Activated T-helper 17 cell treated with anti-CD3 and anti-CD28 coated beads, Interleukin-2, amount 50 U/mL, for 72 hours (primary cell): ENCODE measurements at regions not wholly inside any gene's neighbourhood (a gene's known extent, or its start where the extent isn't known, plus 50 kb on each side); places are given as distances from the start of the nearest gene placed in this dataset.

Experiments
- ATAC-seq: fragments of 150-1000 bp; cut with Tn5 transposase; replicated peaks from 2 replicates; pipeline ENCODE4 v1.10.0; 2021; ENCODE audit warnings: mild to moderate bottlenecking, moderate library complexity
- H3K27ac Mint-ChIP-seq: one replicate; pipeline ENCODE4 v1.8.0; 2022; ENCODE audit warnings: mixed read lengths
- H3K27me3 Mint-ChIP-seq: one replicate; pipeline ENCODE4 v1.8.0; 2022; ENCODE audit warnings: mixed read lengths
- H3K36me3 Mint-ChIP-seq: one replicate; pipeline ENCODE4 v1.8.0; 2022; ENCODE audit warnings: low read depth, mild to moderate bottlenecking, mixed read lengths
- H3K4me1 Mint-ChIP-seq: one replicate; pipeline ENCODE4 v1.8.0; 2022; ENCODE audit warnings: mixed read lengths
- H3K4me3 Mint-ChIP-seq: one replicate; pipeline ENCODE4 v1.8.0; 2022; ENCODE audit warnings: mild to moderate bottlenecking, mixed read lengths
- H3K9me3 Mint-ChIP-seq: one replicate; pipeline ENCODE4 v1.8.0; 2022; ENCODE audit warnings: mixed read lengths

DNA sequence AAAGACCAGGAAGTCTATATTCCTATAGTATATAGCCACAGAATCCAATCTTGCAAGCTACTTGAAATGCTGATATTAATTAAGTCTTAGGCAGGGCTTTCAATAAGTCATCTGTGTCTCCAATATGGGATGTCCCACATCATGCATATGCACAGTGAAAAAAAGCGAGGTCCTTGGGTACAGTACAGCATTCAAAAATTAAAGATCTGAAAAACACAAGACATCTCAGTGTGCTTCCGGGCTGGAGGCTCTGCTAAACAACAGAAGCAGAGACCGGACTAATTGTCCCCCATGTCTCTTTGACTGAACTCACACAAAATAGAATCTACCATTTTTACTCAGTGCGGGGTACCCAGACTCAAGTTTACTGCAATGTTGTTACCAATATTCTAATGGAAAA is 156.0 kb downstream of the DAD1 start:
- Mint-ChIP-seq H3K27me3 (no peaks in the 10 kb centered on the region), H3K36me3 (no peaks in the 10 kb centered on the region), H3K4me3 (no peak overlapping the region), H3K9me3 (no peaks in the 10 kb centered on the region), H3K27ac (no peak overlapping the region), H3K4me1 (no peaks in the 10 kb centered on the region)
- ATAC-seq: no peak

DNA sequence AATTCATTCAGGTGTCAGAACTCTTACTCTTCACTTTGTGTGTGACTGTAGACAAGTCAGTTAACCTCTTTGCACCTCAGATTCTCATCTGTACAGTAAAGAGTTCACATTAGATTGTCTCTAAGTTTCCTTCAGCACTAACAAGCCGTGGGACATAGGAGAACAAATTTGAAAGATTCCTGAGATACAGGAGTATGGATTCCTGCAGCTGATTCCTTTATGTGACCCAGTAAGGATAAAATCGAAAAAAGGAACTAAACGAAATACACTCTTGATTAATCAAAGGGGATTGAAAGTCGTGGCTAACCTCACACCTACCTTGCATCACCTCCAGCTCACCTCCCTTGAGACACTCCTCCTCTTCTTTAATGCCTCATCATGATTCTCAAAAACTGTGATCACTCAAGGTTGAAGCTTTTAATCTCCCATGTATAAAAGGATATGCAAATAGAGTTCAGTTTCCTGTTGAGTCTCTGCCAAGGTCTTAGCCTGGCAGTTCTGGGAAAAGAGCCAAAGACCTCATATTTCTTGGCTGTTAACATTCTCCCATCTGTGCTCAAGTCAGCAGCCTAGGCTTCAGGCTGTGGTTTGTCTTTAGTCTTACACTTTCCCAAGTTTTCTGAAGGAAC is 156.6 kb downstream of the DAD1 start:
- no peak overlapping the region for H3K4me3 Mint-ChIP-seq

DNA sequence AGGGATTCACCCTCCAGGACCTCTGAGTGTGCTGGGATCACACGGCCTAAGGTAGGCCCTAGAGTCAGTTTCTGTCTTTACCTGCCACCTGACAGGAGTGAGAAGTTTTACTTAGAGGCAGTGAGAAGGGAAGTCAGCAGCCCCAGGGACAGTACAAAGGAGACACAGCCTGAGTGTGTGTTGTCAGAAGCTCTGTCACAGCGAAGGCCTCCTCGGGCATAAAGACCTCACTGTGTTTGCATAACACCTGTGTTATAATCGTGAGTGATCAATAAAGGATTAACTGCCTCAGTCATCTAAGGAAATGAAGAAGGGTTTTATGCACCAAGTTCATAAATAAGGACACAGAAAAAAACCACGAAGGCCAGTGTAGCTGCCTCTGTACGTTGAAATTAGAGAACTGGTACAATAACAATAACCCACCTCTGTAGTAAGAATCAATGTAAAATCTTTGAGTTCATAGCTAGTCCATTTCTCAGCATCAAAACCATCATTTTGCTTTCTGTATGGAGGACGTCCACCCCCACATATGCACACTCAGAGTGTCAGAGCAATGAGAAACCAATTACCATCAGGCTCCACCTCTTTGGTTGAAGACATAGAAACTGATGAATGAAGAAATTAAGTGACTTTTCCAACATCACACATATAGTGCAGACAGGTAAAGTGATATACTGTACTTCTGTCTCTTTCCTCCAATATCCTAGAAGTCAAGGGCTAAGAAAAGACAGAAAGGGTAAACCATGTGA is 159.3 kb downstream of the DAD1 start:
- Mint-ChIP-seq H3K4me3 (no peak overlapping the region), H3K27ac (no peak overlapping the region), H3K4me1 (no peaks in the 10 kb centered on the region), H3K36me3 (no peaks in the 10 kb centered on the region), H3K27me3 (no peaks in the 10 kb centered on the region), H3K9me3 (no peaks in the 10 kb centered on the region)
- ATAC-seq: no peak

More for the DNA sequence above, 156.6 kb downstream of the DAD1 start:
- Mint-ChIP-seq H3K27me3 (no peaks in the 10 kb centered on the region), H3K4me1 (no peaks in the 10 kb centered on the region), H3K9me3 (no peaks in the 10 kb centered on the region), H3K36me3 (no peaks in the 10 kb centered on the region), H3K27ac (no peak overlapping the region)
- no peak for ATAC-seq

DNA sequence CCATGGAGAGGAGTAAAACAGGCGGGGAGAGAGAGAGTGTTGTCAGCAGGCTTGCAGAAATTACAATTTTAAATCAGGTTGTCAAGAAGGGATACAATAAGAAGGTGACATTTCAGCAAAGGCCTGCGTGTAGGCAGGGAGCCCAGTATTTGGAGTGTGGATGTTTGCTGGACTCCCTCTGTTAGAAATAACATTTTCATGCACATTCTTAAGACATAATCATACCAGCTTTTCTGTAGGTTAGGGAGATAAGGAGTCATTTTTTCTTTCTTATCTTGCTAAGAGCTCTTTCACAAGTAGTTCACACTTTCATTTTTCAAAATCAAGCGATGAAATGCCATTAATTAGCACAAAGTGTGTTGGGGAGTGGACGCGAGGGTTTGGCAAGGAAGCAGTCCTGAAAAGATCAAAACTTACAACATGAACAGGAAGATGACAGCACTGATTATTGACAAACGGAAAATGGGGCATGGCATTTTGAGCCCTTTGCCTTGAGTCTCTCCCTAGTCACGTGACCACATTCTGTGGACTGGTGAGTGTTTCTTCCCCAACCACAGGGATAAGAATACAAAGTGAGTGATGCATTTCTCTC is 160.2 kb downstream of the DAD1 start:
- Mint-ChIP-seq H3K36me3 (no peaks in the 10 kb centered on the region), H3K27ac (no peak overlapping the region)
- no peak for ATAC-seq

DNA sequence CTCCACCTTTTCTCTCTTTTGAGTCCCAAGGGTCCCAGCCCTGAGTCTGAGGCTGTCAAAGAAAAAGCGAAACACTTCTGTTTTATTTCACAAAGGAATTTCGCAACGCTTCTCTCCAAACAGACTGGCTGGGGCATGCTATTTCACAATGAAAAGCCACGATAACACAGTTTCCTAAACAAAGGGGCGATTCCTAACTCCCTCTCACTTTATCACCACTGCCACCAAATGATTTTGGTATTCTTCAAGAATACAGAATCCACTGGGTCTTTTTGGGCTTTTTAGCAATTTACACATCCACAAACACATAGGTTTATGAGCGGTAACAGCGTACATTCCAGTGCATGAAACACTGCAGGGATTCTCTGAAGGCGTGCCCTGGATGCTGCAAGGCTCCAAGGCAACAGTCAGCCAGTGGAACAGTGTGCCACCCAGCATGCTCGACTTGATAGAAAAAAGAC is 161.2 kb downstream of the DAD1 start:
- ATAC-seq: no peak
- no peaks in the 10 kb centered on the region for H3K4me1 Mint-ChIP-seq
- H3K4me3 Mint-ChIP-seq: no peak overlapping the region

More for the DNA sequence above, 160.2 kb downstream of the DAD1 start:
- H3K4me3 Mint-ChIP-seq: no peak overlapping the region
- no peaks in the 10 kb centered on the region for H3K27me3 Mint-ChIP-seq
- no peaks in the 10 kb centered on the region for H3K9me3 Mint-ChIP-seq
- H3K4me1 Mint-ChIP-seq: no peaks in the 10 kb centered on the region

DNA sequence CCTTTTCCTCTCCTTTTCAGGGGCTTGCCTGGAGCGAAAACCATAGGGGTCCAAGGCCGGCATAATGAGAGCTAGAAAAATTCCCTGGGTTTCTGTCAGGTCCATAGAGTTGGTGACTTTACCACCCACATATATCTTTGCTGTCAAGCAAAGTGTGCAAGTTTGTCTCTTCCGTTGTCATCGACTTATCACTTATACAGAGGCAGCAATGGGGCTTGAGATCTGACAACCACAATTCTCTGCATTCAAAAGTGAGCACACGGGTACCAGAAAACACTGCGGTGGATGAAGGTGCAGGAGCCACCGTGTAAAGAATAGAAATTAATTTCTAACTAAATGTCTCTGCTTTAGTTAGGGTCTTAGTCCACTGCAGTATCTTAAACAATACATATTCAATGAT is 162.3 kb downstream of the DAD1 start:
- no peak overlapping the region for H3K27ac Mint-ChIP-seq

More for the DNA sequence above, 161.2 kb downstream of the DAD1 start:
- H3K27me3 Mint-ChIP-seq: no peaks in the 10 kb centered on the region
- H3K9me3 Mint-ChIP-seq: no peaks in the 10 kb centered on the region
- H3K36me3 Mint-ChIP-seq: no peaks in the 10 kb centered on the region
- no peak overlapping the region for H3K27ac Mint-ChIP-seq

DNA sequence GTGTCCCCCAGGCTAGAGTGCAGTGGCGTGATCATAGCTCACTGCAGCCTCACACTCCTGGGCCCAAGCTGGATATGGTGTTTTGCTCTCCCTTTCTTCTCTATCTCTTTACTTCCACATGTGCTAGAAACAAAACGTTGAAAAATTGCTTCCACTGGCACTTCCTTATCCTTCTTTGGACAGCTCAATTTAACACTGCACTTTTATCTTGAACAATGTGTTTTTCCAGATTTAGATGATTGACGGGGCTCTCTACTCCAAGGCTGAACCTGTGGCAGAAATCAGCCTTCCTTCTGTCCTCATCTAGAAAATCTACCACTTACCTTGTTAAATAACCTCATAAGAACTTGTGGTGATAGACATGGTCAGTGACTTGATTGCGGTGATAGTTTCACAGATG is 165.1 kb downstream of the DAD1 start:
- Mint-ChIP-seq H3K27me3 (no peaks in the 10 kb centered on the region), H3K4me3 (no peak overlapping the region), H3K27ac (no peak overlapping the region), H3K9me3 (no peaks in the 10 kb centered on the region), H3K36me3 (no peaks in the 10 kb centered on the region), H3K4me1 (no peaks in the 10 kb centered on the region)
- no peak for ATAC-seq

More for the DNA sequence above, 162.3 kb downstream of the DAD1 start:
- no peaks in the 10 kb centered on the region for H3K27me3 Mint-ChIP-seq
- no peaks in the 10 kb centered on the region for H3K4me1 Mint-ChIP-seq
- H3K9me3 Mint-ChIP-seq: no peaks in the 10 kb centered on the region
- no peaks in the 10 kb centered on the region for H3K36me3 Mint-ChIP-seq
- no peak overlapping the region for H3K4me3 Mint-ChIP-seq
- ATAC-seq: no peak

DNA sequence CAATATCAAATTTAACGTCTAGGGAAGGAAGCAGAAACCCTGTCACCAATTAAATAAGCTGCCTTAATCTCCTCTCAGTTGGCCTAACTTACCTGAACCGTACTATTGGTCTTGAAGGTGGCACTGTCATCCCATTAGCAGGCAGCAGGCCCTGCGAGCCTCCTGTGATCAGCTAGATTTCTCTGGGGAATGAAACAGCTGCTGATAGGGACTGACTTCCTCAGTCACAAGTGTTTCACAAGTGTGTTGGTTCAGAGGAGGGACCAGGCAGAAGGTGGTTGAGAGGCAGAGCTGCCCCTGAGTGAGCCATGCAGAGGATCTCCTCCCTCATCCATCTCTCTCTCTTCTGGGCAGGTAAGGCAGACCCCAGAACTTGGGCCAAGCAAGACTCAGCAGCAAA is 166.8 kb downstream of the DAD1 start:
- ATAC-seq: no peak
- no peak overlapping the region for H3K27ac Mint-ChIP-seq
- H3K4me1 Mint-ChIP-seq: no peaks in the 10 kb centered on the region
- H3K4me3 Mint-ChIP-seq: no peak overlapping the region
- no peaks in the 10 kb centered on the region for H3K36me3 Mint-ChIP-seq
- H3K9me3 Mint-ChIP-seq: no peaks in the 10 kb centered on the region
- H3K27me3 Mint-ChIP-seq: no peaks in the 10 kb centered on the region

DNA sequence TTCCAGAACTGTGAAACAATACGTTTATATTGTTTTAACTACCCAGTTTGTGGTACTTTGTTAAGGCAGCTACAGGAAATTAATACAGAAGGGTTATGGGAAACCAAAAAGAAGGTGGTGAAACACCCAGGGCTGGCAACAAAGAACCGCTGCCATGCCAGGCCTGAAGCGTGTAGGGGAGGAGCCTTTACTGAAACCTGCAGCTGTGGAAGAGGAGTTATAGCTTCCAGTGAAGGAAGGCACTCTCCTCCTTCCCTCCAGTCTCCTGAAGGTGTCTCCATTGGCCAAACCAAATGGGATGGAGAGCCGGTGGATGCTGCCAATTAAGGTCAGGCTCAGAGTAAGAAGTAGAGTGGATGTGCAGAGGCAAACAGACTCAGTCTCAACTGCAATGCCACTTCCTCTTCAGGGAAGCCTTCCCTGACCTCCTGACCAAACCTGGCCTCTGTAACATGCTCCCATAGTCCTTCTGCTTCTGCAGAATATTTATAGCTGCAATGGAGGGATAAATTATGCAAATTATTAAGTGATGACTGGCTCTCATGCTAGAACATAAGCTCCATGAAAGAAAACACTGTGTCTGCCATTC is 168.3 kb downstream of the DAD1 start:
- no peaks in the 10 kb centered on the region for H3K4me1 Mint-ChIP-seq
- no peak overlapping the region for H3K4me3 Mint-ChIP-seq
- H3K9me3 Mint-ChIP-seq: no peaks in the 10 kb centered on the region
- ATAC-seq: no peak
- no peak overlapping the region for H3K27ac Mint-ChIP-seq
- no peaks in the 10 kb centered on the region for H3K36me3 Mint-ChIP-seq
- no peaks in the 10 kb centered on the region for H3K27me3 Mint-ChIP-seq

DNA sequence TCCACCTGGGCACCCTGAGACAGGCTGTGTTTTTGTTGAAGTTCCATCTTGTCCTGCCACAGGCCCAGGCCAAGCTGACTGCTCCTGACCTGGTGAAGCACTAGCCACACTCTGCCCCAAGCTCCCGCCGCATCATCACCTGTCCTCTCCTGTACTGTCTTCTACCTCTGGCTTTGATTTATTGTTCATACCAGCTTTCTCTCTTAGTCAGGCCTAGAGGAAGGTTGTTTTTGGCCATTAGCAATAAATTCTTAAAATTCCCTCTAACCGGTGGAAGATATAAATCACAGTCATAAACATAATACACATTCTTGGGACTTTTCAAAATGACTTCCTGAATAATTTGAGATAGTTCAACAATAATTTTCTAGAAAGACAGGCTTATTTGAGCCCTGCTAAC is 169.4 kb downstream of the DAD1 start:
- Mint-ChIP-seq H3K36me3 (no peaks in the 10 kb centered on the region), H3K4me1 (no peaks in the 10 kb centered on the region), H3K27me3 (no peaks in the 10 kb centered on the region), H3K9me3 (no peaks in the 10 kb centered on the region), H3K4me3 (no peak overlapping the region), H3K27ac (no peak overlapping the region)
- ATAC-seq: no peak

DNA sequence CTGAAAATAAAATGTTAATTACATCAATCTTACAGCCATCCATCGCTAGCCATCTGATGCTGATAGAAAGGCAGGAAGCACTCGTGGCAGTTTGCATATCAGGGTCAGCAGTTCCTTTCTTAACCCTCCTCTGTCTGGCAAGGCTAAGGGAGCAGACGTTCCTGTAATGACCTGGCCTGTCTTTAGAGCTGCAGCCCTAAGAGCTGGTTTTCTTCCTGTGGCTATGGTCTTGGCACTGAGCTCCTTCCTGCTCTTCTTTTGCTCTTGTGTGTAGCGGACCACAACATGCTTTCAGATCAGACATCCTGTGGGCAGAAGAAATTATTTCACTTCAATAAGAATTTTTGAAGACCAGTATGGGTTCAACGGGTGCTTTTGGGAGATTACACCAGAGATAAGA is 170.4 kb downstream of the DAD1 start:
- Mint-ChIP-seq H3K4me1 (no peaks in the 10 kb centered on the region), H3K9me3 (no peaks in the 10 kb centered on the region), H3K36me3 (no peaks in the 10 kb centered on the region), H3K27me3 (no peaks in the 10 kb centered on the region), H3K4me3 (no peak overlapping the region), H3K27ac (no peak overlapping the region)
- ATAC-seq: no peak

DNA sequence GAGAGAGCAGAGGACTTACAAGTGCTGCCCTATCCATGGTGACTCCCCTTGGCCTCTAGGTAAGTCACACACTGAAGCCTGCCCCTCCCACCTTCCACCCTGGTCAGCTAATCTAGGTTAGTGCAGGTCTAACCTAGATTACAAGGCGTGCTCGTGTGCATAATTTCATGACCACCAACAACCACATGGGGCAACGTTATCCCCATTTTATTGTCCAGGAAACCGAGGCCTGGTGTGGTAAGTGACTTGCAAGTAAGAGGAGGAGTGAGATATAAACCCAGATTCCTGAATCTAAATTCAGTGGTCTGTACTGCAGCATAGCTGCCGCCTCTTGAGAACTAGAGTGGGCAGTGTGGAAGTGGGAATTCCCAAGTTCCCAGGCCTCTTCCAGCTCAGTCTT is 171.1 kb downstream of the DAD1 start:
- Mint-ChIP-seq H3K36me3 (no peaks in the 10 kb centered on the region), H3K27me3 (no peaks in the 10 kb centered on the region), H3K4me1 (no peaks in the 10 kb centered on the region), H3K9me3 (no peaks in the 10 kb centered on the region), H3K4me3 (no peak overlapping the region), H3K27ac (no peak overlapping the region)
- no peak for ATAC-seq

DNA sequence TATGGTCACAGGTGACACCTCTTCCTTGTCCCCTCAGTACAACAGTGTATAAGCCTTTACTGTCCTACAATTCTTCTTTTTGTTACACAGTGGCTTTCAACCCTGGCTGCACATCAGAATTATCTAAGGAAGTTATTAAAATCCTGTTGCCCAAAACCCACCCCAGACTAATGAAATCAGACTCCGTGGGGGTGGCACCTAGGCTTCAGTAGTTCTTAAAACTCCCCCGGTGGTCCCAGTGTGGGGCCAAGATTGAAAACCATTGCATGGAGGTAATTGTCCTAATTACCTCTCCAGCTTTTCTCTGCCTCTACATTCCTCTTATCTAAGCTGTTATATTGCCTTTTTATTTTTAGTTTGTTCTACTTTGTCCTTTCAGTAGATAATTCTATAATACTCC is 172.8 kb downstream of the DAD1 start:
- Mint-ChIP-seq H3K36me3 (no peaks in the 10 kb centered on the region), H3K27me3 (no peaks in the 10 kb centered on the region), H3K9me3 (no peaks in the 10 kb centered on the region), H3K27ac (no peak overlapping the region), H3K4me1 (no peaks in the 10 kb centered on the region), H3K4me3 (no peak overlapping the region)
- ATAC-seq: no peak

DNA sequence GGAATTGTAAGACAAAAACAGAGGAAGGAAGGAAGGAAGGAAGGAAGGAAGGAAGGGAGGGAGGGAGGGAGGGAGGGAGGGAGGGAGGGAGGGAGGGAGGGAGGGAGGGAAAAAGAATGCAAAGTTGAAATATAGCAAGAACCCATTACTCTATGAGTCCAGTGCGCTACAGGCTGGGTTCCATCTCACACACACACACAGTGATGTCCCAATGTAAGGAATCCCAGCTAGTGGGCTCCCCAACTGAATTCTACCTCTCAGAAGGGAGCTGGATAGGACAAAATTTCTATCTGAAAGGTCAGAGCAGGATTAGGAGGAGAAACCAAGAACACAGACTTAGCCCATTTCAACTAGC is 173.4 kb downstream of the DAD1 start:
- no peak for ATAC-seq
- no peaks in the 10 kb centered on the region for H3K36me3 Mint-ChIP-seq
- no peak overlapping the region for H3K4me3 Mint-ChIP-seq
- no peaks in the 10 kb centered on the region for H3K27me3 Mint-ChIP-seq
- H3K4me1 Mint-ChIP-seq: no peaks in the 10 kb centered on the region
- H3K9me3 Mint-ChIP-seq: no peaks in the 10 kb centered on the region
- H3K27ac Mint-ChIP-seq: no peak overlapping the region
